NCI-H146 (cell line): ENCODE measurements at regions not wholly inside any gene's neighbourhood (a gene's known extent, or its start where the extent isn't known, plus 50 kb on each side); places are given as distances from the start of the nearest gene placed in this dataset.

ENCODE experiments used
- DNase-seq: peaks from one replicate; lab custom pipeline; 2025; lab: John Stamatoyannopoulos, UW

DNA sequence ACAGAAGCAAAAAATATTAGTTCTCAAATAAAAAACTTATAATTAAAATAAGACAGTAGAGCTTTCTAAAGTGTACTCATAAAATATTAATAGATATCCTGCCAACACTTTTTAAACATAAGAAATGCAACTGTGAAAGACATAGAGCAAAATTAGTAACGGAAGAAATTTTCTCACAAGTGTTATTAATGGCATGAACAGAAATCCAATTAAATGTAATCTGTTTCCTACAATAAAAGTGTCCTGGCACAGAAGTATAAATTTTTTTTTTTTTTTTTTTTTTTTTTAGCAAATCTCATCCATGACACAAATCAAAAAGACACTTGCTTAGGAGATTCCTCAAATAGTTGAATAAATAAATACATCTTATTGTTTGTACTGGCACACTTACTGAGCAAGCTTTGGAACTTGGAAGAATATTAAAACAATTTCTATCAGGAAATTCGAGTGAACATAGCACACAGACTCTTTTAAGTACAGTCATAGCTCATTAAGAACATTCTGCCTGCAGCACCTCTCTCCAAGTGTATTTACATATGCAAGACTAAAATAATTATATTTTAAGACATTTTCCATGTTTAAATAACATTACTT lies 227.2 kb upstream of the ROBO2 start:
- DNase-seq: no peak

DNA sequence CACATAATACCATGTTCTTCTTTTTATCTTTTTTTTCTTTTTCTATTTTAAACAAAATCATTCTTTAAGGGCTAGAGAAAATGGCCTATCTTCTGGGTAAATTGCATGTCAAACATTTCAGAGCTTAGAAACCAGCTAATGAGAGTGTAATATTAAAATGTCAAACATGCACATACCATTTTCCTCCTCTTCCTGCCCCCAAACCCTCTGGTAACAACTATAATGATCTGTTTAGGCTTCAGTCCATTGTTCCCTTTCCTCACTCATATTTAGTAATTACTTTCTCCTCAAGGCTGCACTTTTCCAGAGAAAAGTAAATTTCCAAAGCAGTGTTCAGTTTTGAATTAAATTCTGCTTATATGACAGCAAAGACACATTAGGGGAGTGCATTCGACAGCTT lies 224.3 kb upstream of the ROBO2 start:
- DNase-seq: no peak

DNA sequence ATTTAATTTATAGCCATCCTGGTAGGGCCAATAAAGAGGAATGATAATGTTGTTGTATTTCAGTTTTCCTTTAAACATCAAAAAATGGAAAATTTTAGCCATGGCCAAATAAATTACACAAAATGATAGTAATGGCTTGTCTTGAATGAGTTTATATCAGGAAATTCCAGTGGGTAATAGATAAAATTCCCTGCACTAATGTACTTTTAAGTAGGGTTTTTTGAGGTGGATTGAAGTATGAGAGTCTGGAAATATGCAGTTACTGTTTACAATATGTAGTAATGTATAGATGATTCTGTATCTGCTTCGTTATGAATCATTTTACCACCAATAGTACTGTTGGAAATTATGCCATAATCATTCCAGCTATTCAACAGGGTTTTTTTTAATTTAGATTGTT lies 219.4 kb upstream of the ROBO2 start:
- no peak for DNase-seq

DNA sequence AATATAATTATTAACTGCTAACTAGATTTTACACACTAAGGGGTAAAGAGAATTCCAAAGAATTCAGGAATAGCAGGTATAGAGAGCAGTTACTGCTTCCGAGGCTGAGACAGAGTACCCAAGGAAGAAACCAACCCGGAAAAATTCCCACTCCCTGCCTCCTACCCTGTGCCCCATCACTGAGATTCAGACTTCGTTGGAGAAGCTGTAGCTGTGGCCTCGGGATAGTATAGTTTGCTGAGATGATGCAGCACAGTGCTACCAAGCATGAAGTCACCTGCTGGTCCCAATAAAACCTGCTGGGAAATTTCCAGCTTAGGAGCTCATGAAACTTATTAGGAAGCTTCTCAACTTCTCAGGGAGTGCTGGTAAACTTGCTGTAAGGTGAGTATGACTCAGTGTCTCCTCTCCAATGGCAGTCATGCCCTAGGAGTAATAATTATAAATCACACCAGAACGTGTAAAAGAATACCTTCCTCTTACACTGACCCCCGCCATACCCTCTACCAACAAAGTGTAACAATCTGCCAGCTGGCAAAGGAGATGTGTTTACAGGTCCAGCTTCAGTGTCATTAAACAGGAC lies 215.2 kb upstream of the ROBO2 start:
- peak; percentile 20 for DNase-seq

DNA sequence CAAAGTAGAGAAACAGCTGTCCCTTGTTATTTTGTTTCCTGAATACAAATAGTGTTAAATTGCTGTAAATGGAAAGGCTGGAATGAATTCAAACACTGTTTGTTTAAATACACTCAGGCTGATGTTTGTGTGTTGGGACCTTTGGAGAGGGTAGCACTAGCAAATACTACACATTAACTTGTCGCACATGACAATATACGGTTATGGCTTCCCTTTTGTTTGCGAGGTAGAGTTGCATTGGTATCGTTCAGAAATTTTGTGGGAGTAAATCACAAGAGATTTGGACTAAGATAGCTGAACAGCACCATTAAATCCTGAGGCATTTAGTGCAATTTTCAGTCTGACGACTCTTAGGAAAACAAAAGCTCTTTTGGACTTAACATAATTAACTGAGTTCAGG lies 213.0 kb upstream of the ROBO2 start:
- DNase-seq: peak; percentile 15

DNA sequence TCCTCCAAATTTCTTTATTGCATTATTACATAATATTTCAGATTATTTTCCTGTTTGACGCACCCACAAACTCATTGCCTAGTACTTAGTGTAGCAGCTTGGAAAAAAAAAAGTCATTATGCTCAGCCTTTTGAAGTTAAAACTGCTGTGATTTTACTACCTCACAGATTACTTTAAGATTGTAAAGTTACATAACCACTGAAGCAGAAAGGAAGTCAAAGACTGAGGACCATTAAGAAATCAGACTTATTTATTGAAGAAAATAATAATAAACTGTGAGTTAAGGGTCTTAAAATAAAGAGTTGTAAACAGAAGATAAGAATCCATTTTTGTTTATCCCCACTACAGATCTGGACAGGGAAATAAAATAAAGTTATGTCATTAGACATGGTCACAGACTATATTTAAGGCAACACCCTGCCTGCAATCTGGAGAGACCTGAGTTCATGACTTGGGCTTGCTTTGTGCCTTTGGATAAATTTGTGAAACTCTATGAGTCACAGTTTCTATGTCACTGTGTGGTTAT lies 212.1 kb upstream of the ROBO2 start:
- no peak for DNase-seq

DNA sequence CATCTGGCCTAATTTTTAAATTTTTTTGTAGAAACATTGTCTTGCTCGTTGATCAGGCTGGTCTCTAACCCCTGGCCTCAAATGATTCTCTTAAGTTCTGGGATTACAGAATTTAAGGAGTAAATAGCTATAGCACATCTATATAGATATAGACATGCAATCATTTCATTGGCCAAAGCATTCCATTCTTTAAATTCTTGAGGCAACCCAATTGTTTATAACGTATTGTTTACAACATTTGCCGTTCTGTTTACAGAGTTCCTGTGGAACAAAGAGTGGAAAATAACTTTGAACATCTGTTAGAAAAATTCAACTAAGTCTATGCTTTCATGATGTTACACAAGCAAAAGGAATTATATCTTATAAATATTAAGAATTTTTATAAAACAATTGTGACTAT lies 205.2 kb upstream of the ROBO2 start:
- no peak for DNase-seq

DNA sequence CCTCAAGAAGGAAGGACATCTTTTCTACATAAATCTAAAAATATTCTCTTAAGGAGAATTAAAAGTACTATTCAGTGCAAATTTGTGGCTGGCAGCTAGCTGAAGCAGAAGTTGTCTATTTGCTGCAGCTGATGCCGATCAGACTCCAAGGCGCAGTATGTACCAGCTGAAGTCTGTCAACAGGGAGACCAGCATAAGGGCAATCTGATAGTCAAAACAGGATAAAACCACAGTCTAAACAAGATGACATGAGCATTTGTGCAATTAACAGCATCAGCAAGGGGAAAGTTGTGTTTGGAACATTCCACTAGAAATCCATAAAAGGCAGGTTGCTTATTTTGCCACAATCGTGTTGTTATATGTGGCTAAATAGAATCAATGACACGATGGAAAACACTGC lies 198.2 kb upstream of the ROBO2 start:
- no peak for DNase-seq

DNA sequence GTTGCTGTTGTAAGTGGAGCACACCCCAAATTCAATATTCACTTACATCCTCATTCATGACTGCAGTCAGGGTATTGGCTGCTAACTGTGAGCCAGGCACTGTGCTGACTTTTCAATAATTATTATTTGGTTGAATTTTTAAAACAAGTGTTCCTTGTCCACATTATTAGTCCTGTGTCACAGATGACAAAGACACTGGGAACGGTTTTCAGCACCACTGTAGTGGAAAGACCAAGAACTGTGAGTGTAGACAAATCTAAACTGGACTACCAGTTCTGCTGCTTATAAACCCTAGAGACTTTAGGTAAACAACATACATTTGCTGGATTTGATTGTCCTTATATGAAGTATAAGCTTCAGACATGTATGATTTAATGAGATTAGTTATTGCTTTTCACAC lies 197.7 kb upstream of the ROBO2 start:
- DNase-seq: no peak

DNA sequence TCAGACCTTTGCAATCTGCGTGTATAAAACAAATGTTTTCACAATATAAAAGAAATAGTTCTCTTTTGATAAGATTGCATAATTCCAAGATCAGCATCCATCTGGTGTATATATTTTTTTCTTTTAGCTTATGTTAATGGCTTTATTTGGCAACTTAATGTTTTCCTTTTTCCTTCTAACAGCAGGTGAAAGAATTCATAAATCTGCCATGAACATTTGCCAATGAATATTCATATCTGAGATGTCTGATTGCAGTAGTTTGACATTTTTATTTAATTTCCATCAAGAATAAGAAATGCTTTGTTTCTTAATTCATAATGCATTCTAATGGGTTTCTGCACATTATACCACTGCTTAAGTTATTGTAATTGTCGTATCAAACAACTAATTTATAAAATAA lies 184.4 kb upstream of the ROBO2 start:
- DNase-seq: no peak

DNA sequence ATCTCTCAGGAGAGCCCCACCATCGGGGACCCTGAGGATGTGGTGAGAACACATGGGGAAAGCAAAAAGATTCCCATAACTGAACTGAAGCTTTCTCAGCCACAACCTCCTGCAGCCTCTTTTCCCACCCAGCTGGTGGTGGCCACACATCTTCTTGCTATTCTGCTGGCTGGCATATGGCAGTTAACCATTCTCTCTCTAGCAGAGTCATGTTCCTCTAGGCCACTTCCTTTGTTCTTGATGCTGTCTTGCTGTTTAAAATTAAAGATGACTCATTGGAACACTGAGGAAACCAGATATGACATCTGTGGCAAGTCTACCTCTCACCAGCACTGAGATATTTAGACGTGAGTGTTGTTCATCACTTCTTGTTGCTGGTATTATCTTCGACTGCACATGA lies 180.3 kb upstream of the ROBO2 start:
- peak; percentile 10 for DNase-seq

DNA sequence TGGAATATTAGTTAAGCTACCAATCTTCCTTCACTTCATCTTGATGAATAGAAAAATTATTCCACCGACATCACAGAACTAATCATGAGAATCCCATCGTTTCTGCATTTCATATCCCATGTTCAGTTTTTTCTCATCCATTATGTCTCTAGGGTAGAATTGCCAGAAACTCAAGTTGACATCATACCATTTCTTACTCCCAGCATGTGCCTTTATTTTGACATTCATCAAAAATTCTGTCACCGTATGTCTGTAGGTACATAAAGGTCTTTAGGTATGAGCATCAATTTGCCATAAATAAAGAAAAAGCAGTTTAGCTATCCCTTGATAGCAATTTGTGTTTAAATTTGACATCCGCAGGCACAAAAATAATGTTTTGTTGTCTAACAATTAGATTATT lies 175.5 kb upstream of the ROBO2 start:
- DNase-seq: no peak

DNA sequence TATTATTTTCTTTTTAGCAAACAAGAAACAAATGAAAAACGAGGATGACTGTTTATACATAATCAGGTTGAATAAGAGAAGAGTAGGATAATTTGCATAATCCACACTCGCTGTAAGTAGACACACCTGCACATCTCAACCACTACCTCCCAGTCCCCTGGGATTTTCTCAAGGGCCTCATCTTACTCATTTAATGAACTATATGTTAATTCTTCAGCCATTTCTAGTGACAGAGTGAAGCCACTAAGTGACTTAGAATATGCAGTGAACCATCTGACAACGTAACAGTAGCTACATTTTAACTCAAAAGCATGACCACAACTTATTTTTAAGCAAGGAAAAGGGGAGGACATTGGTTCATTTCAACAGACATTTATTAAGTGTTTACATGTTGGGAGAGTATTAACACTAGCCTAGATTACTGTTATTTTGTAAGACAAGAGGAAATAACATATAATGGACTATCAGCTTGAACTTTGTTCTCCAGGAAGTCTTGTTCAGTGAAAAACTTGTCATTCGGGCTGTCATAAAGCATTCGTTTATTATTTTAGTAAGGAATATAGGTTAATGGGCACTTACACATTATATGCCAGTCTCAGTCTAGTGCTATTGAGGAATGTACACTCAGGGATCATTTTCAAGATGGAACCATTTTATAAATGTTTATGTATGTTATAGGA lies 173.0 kb upstream of the ROBO2 start:
- no peak for DNase-seq

DNA sequence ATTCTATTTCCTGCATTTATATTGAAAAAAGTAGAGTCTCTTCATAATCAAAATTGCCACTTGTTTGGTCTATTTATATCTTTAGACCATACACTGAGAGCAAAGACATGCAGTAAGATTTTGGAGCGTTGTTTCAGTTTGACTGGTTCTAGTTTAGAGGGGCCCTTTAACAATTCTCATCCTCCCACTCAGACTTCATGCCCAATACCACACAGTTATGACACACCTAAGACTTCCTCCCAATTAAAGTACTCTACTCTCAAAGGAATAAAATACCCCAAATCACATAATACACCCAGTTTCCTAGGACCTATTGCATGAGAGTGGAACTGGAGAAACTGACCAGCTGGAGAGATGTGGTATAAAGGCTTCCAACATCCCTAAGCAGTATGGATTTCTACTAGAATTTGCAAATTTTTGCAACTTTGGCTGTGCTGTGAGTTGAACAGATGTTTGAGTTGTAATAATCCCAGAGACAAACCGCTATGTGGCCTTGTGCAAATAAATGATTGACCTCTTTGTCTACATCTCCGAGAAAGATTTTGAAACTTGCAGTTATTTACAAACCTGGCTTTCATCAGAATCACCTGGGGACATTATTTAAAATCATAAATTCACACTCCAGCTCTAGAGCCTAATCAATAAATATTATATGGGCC lies 170.0 kb upstream of the ROBO2 start:
- DNase-seq: no peak

DNA sequence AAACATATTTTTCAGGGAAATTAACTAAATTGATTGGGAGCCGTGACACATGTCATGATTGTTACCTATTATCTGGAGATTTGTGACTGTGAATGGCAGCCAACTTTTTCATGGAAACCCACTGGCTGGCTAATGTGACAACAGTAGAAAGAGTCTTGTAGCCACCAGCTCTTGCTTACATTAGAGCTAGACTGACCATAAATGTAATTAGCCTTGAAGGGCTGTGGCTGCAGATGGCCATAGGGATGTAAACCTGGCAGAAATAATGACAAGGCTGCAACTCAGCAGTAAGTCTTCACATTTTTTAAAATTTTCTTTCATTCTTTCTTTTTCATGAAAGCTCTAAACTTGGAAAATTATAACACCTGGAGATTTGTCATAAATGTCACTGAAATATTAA lies 168.2 kb upstream of the ROBO2 start:
- peak; percentile 43 for DNase-seq

DNA sequence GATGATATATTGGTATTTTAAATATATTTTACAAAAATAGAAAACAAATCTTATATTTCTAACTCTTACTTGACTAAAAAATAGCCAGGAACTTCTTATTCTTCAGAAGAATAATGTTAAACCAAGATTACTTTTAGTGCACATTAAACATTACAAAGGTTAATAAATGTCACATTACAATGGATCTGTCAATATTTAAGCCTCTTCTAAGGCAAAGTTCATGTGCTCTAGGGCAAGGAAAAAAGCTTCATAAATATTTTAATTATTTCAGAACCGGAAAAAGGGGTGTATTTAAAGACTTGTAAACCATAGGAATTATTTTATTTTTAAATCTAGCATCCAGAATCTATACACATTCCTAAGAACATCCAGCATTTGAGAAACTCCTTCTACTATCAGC lies 166.9 kb upstream of the ROBO2 start:
- DNase-seq: no peak

DNA sequence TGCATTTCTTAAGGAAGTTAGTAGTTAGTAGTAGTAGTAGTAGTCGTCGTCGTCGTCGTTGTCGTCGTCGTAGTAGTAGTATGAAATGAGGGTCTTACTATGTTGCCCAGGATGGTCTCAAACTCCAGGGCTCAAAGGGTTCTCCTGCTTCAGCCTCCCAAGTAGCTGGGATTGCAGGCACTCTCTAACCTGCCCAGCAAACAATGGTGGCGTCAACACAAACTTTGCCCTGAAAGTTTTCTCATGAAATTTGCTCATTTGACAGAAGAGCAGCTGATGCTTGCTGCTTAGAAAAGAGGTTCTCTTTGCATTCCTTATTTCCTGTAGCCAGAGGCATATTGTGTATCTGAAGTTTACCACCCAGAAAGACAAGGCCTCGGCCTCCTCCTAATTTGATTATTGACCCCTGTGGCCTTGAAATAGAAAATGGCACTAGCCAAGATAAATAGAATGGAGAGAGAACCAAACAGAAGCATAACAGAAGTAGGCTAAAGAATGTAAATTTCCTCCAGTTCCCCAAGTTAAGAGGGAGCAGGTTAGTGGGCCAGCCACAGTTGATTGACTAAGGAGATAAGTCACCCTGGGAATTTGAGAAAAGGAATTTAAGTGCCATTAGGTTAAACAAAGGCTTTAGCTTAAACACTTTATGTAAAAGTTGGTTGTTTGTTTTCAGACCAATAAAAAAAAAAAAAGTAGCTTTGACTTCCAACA lies 166.2 kb upstream of the ROBO2 start:
- no peak for DNase-seq

DNA sequence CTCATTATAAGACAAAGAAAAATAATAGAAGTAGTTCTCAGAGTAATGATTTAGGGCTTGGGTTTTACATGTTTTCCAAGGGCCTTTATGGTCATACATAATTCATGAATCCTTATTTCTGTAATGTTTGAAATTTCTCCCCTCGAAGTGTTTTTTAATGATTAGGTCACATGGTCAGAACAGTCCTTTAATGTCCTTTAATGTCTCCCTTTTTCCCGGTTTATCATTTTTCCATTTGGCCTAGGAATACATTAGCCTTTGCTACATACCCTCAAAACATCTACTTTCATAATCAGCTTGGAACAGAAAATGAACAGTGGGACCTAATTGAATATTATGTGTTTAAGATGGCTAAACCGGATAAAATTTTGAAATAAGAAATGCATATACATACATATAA lies 159.9 kb upstream of the ROBO2 start:
- DNase-seq: no peak

DNA sequence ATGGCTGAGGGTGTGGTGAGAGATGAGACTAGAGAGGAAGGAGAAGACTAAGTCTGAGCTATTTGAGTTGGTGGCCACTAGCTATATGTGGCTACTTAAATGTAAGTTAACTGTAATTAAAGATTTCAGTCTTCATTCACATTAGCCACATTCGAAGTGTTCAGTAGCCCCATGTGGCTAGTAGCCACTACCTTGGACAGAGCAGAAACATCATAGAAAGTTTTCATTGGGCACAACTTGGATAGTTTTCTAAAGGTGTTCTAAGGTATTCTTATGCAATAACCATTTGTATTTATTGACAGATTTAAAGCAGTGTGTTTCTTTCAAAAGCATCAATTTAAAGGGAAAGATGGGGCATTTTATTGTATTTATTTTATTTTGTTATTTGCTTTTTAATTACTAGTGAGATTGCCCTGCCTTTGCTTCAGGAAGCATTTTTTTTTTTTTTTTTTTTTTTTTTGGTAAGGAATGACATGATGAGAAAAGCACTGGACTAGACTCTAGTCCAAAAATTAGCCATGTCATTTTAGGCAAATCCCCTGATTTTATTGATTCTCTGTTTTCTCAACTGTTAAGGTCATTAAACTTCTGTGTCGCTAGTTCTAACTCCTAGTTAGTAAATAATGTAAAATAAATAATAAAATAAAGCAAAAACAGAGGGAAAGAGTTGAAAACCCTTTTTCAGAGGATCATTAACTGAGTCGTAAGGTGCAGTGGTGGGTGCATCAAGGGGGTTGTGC lies 153.0 kb upstream of the ROBO2 start:
- DNase-seq: no peak

DNA sequence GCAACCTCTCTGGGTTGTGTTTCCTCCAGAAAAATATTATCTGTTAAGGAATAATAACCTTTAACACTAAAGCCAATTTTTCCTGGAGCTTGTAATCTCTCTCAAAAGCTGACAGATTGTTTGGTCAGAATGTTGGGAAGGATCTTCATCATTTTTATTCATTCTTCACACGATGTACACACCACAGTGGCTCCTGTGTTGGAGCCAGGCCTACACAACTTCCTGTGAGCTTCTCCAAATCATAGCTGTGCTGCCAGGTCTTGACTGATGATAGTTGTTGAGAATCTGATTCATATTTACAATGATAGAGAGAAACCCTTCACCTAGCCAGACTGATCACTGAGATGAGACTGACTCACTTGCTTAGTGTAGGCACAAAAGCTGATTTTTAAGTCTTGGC lies 151.0 kb upstream of the ROBO2 start:
- DNase-seq: no peak

DNA sequence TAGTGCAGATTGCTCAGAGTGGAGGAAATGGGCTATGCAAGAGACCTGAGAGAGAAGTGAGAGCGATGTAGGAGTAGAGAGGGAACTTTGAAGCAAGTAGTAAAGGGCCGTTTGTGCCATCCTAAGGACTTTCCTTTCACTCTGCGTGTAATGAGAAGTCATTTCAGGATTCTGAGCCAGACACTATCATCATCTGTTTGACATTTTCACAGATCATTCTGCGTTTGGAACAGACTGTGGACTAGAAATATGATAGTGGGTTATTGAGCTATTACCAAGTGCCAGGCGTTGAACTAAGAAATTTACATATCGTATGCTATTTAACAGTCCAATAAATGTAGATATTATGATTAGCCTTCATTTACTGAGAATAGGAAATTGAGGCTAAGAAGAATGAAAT lies 150.0 kb upstream of the ROBO2 start:
- no peak for DNase-seq

DNA sequence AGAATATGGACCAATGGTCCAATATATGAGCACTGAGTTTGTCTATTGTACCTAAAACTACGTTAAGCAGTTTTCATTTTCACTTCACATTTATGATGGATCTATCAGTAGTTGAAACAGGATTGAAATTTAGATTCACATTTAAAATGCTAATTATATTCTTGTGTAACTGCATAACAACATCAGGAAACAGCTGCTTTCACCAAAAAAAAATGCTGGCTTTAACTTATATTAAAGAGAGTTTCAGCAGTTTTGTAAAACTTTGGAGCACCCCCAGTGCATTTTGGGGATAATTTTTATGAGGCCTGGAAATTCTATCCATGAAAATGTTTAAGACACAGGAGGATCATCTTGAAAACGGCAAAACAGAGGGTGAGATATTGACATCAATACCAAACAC lies 142.8 kb upstream of the ROBO2 start:
- no peak for DNase-seq
